Breast epithelium (tissue), 3 donors: ENCODE measurements at regions not wholly inside any gene's neighbourhood (a gene's known extent, or its start where the extent isn't known, plus 50 kb on each side); places are given as distances from the start of the nearest gene placed in this dataset.

Source experiments
- POLR2A ChIP-seq: fragments of 450-650 bp; IDR thresholded peaks from one replicate; pipeline ENCODE4 v1.6.1; 2016; ENCODE audit warnings: antibody characterized with exemption, mild to moderate bottlenecking, moderate library complexity
- TF ChIP-seq, protein P1 (sequence below), 3 donors: fragments of 450-650 bp; IDR thresholded peaks; one replicate each; pipeline ENCODE4 v1.5.1; 2016 to 2017; ENCODE audit warnings: antibody characterized with exemption in 3 of 3, mild to moderate bottlenecking in 3 of 3, moderate library complexity in 3 of 3

DNA sequence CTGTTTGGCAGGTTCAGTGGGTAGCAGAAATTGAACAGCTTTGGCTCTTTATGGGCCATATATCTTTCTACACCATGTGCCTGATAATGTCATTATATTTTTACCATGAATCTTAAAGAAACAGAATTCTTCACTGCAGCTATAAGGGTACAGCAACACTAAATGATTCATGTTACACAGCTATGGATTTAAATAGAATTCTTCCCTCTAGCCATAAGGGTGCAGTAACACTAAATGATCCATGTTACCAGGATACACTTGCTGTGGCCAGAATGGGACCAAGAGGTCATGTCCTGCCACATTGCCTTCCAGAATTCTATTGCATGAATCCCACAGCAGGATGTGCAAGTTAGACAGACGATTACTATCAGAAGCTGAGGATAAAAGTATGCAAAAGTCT, 603.9 kb downstream of the FSCB start:
- TF ChIP-seq POLR2A: no peak
- TF ChIP-seq, protein P1, sequence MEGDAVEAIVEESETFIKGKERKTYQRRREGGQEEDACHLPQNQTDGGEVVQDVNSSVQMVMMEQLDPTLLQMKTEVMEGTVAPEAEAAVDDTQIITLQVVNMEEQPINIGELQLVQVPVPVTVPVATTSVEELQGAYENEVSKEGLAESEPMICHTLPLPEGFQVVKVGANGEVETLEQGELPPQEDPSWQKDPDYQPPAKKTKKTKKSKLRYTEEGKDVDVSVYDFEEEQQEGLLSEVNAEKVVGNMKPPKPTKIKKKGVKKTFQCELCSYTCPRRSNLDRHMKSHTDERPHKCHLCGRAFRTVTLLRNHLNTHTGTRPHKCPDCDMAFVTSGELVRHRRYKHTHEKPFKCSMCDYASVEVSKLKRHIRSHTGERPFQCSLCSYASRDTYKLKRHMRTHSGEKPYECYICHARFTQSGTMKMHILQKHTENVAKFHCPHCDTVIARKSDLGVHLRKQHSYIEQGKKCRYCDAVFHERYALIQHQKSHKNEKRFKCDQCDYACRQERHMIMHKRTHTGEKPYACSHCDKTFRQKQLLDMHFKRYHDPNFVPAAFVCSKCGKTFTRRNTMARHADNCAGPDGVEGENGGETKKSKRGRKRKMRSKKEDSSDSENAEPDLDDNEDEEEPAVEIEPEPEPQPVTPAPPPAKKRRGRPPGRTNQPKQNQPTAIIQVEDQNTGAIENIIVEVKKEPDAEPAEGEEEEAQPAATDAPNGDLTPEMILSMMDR (IDR thresholded peaks at IDR 0.05): no peak
